Keratinocyte (primary cell): ENCODE measurements at regions not wholly inside any gene's neighbourhood (a gene's known extent, or its start where the extent isn't known, plus 50 kb on each side); places are given as distances from the start of the nearest gene placed in this dataset.
"Not testable (repeated sequence)": the region's sequence is repeated elsewhere in the genome, so short reads cannot be mapped to it uniquely, and the experiment has no call there.

Experiments used
- DNase-seq: peaks from one replicate; pipeline ENCODE4 v3.0.0-alpha.2; 2011; ENCODE audit warnings: low read depth, missing footprints, low spot score
- FAIRE-seq: peaks from 2 replicates; lab custom pipeline; 2011; peaks lifted over from hg19 to GRCh38; lab: Jason Lieb, UNC
- H2AFZ ChIP-seq: 2 replicates; pipeline ENCODE4 v1.6.0; 2012; ENCODE audit warnings: low read length, control low read depth, inconsistent platforms; ENCODE audit not compliant: control insufficient read depth
- H3K27ac ChIP-seq: 2 replicates; pipeline ENCODE4 v1.5.1; 2011; ENCODE audit warnings: low read length; ENCODE audit not compliant: control insufficient read depth, insufficient read depth
- H3K27me3 ChIP-seq: 3 replicates; pipeline ENCODE4 v1.6.0; 2011; ENCODE audit warnings: low read length; ENCODE audit not compliant: control insufficient read depth, insufficient read depth; ENCODE audit errors: extremely low read depth
- H3K36me3 ChIP-seq, 2 experiments: 2 replicates in 1 of 2; 3 replicates in 1 of 2; pipeline ENCODE4 v1.5.1; 2011; ENCODE audit warnings: low read length in 2 of 2, mild to moderate bottlenecking in 1 of 2; ENCODE audit not compliant: control insufficient read depth in 2 of 2, insufficient read depth in 2 of 2; ENCODE audit errors: extremely low read depth in 1 of 2
- H3K4me1 ChIP-seq: 3 replicates; pipeline ENCODE4 v1.5.1; 2011; ENCODE audit warnings: low read length; ENCODE audit not compliant: control insufficient read depth, insufficient read depth; ENCODE audit errors: extremely low read depth
- H3K4me2 ChIP-seq: 3 replicates; pipeline ENCODE4 v1.6.0; 2011; ENCODE audit warnings: low read depth, low read length; ENCODE audit not compliant: control insufficient read depth, insufficient read depth; ENCODE audit errors: extremely low read depth
- H3K4me3 ChIP-seq, 3 experiments: fragments of 200-600 bp in 1 of 3; sonication (generic) in 1 of 3; 2 replicates in 2 of 3; 3 replicates in 1 of 3; pipeline ENCODE4 v1.5.1; 2011 to 2016; ENCODE audit warnings: low read length in 3 of 3, mild to moderate bottlenecking in 3 of 3, control low read depth in 2 of 3, inconsistent platforms in 1 of 3, low read depth in 1 of 3, mixed read lengths in 1 of 3, mixed run types in 1 of 3, moderate library complexity in 1 of 3; ENCODE audit not compliant: control insufficient read depth in 2 of 3, insufficient read depth in 2 of 3; ENCODE audit errors: extremely low read depth in 1 of 3
- H3K79me2 ChIP-seq: 2 replicates; pipeline ENCODE4 v1.6.0; 2012; ENCODE audit warnings: low read length; ENCODE audit not compliant: control insufficient read depth, insufficient read depth
- H3K9ac ChIP-seq: 3 replicates; pipeline ENCODE4 v1.6.0; 2011; ENCODE audit warnings: low read length; ENCODE audit not compliant: control insufficient read depth, insufficient read depth; ENCODE audit errors: extremely low read depth
- H3K9me1 ChIP-seq: 3 replicates; pipeline ENCODE4 v1.6.0; 2011; ENCODE audit warnings: low read length; ENCODE audit not compliant: control insufficient read depth, insufficient read depth; ENCODE audit errors: extremely low read depth
- H3K9me3 ChIP-seq: 2 replicates; pipeline ENCODE4 v1.5.1; 2012; ENCODE audit warnings: low read depth, low read length; ENCODE audit not compliant: control insufficient read depth
- H4K20me1 ChIP-seq: 3 replicates; pipeline ENCODE4 v1.6.0; 2011; ENCODE audit warnings: low read length; ENCODE audit not compliant: control insufficient read depth, insufficient read depth; ENCODE audit errors: extremely low read depth
- CTCF ChIP-seq, 3 experiments: IDR thresholded peaks in 1 of 3; conservative IDR thresholded peaks in 1 of 3; optimal IDR thresholded peaks in 1 of 3; 2 replicates in 2 of 3; 3 replicates in 1 of 3; pipeline versions ENCODE3 to v1.5.1; 2011; ENCODE audit warnings: low read length in 3 of 3, mild to moderate bottlenecking in 3 of 3, moderate library complexity in 2 of 3, control low read depth in 1 of 3, inconsistent platforms in 1 of 3; ENCODE audit not compliant: insufficient read depth in 2 of 3; ENCODE audit errors: extremely low read depth in 1 of 3
- EZH2 ChIP-seq: IDR thresholded peaks from one replicate; pipeline ENCODE4 v1.6.1; 2012; ENCODE audit warnings: inconsistent platforms, mild to moderate bottlenecking, low read length, moderate library complexity
- dilution Hi-C: fragments of 300-500 bp; cut with MboI; formaldehyde crosslinking; loops from one replicate; pipeline ENCODE4 v1.7.0; 2020; ENCODE audit warnings: low sequenced_read_pairs; ENCODE audit not compliant: extremely low pct_ligation_motif_present

- Histone ChIP-seq H3K9ac (no peak overlapping the region), H3K4me1 (peaks cover 3% of the 10 kb centered on the region), H3K36me3 (no peaks in the 10 kb centered on the region), H3K4me3 (no peak overlapping the region), H4K20me1 (no peaks in the 10 kb centered on the region), H3K27ac (no peak overlapping the region), H2AFZ (no peak overlapping the region), H3K9me1 (no peaks in the 10 kb centered on the region), H3K9me3 (peaks cover 6% of the 10 kb centered on the region), H3K79me2 (no peaks in the 10 kb centered on the region), H3K27me3 (no peaks in the 10 kb centered on the region), H3K4me2 (no peak overlapping the region)
- FAIRE-seq: peak; percentile 52
- dilution Hi-C loops: no loop called here
- no peak for DNase-seq
- TF ChIP-seq CTCF (optimal IDR thresholded peaks at IDR 0.05 in 1 of 3, IDR thresholded peaks at IDR 0.05 in 1 of 3, conservative IDR thresholded peaks at IDR 0.05 in 1 of 3; ENCODE audit: extremely low read depth in 1 of 3, insufficient read depth in 2 of 3, low read length in 3 of 3) (no peak), EZH2 (no peak)
These were observed 169.8 kb downstream of the POTEB3 start for GRCh38 chr15:21270474-21270873.

- H3K79me2 ChIP-seq, H3K4me3 ChIP-seq, H3K27me3 ChIP-seq, H3K9me1 ChIP-seq, H3K4me2 ChIP-seq, H3K4me1 ChIP-seq, H3K9me3 ChIP-seq, FAIRE-seq, dilution Hi-C loops, H3K36me3 ChIP-seq, H2AFZ ChIP-seq, H3K9ac ChIP-seq, H3K27ac ChIP-seq, DNase-seq, H4K20me1 ChIP-seq: not testable (repeated sequence)
These were observed 170.6 kb downstream of the POTEB3 start for GRCh38 chr15:21269673-21270072.

- H3K27me3 ChIP-seq: no peaks in the 10 kb centered on the region
- FAIRE-seq: no peak
- TF ChIP-seq CTCF (optimal IDR thresholded peaks at IDR 0.05 in 1 of 3, IDR thresholded peaks at IDR 0.05 in 1 of 3, conservative IDR thresholded peaks at IDR 0.05 in 1 of 3; ENCODE audit: extremely low read depth in 1 of 3, insufficient read depth in 2 of 3, low read length in 3 of 3) (no peak), EZH2 (no peak)
- H4K20me1 ChIP-seq: no peaks in the 10 kb centered on the region
- H3K79me2 ChIP-seq: no peaks in the 10 kb centered on the region
- no peak overlapping the region for H3K9ac ChIP-seq
- H3K9me1 ChIP-seq: no peaks in the 10 kb centered on the region
- no peak overlapping the region for H2AFZ ChIP-seq
- H3K4me3 ChIP-seq: no peak overlapping the region
- no peak overlapping the region for H3K4me2 ChIP-seq
- H3K9me3 ChIP-seq: peaks cover 8% of the 10 kb centered on the region
- no peak for DNase-seq
- H3K36me3 ChIP-seq: no peaks in the 10 kb centered on the region
- no peak overlapping the region for H3K27ac ChIP-seq
- H3K4me1 ChIP-seq: peaks cover 3% of the 10 kb centered on the region
- dilution Hi-C loops: no loop called here
These were observed 171.2 kb downstream of the POTEB3 start for GRCh38 chr15:21269121-21269520.
